Loucy (cell line): ENCODE measurements at regions not wholly inside any gene's neighbourhood (a gene's known extent, or its start where the extent isn't known, plus 50 kb on each side); places are given as distances from the start of the nearest gene placed in this dataset.

Experiments
- EZH2phosphoT487 ChIP-seq: fragments of 200-600 bp; IDR thresholded peaks from 2 replicates; pipeline ENCODE4 v1.6.1; 2018; ENCODE audit warnings: antibody characterized with exemption, mild to moderate bottlenecking, moderate library complexity, borderline replicate concordance
- TF ChIP-seq, protein P1 (sequence below): fragments of 200-600 bp; sonication (generic); conservative IDR thresholded peaks from 2 replicates; pipeline ENCODE4 v1.5.1; 2014; ENCODE audit warnings: mild to moderate bottlenecking, antibody characterized with exemption, low read length

- TF ChIP-seq EZH2phosphoT487: no peak
- TF ChIP-seq, protein P1, sequence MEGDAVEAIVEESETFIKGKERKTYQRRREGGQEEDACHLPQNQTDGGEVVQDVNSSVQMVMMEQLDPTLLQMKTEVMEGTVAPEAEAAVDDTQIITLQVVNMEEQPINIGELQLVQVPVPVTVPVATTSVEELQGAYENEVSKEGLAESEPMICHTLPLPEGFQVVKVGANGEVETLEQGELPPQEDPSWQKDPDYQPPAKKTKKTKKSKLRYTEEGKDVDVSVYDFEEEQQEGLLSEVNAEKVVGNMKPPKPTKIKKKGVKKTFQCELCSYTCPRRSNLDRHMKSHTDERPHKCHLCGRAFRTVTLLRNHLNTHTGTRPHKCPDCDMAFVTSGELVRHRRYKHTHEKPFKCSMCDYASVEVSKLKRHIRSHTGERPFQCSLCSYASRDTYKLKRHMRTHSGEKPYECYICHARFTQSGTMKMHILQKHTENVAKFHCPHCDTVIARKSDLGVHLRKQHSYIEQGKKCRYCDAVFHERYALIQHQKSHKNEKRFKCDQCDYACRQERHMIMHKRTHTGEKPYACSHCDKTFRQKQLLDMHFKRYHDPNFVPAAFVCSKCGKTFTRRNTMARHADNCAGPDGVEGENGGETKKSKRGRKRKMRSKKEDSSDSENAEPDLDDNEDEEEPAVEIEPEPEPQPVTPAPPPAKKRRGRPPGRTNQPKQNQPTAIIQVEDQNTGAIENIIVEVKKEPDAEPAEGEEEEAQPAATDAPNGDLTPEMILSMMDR: no peak
Observed at GRCh38 chr5:4540375-4541173, 599.6 kb upstream of the ADAMTS16 start.
